HG02798 (cell line): ENCODE measurements at regions not wholly inside any gene's neighbourhood (a gene's known extent, or its start where the extent isn't known, plus 50 kb on each side); places are given as distances from the start of the nearest gene placed in this dataset.
A peak's percentile ranks its signal among the peaks of the same experiment; 100 is the strongest.

Experiments used
- ATAC-seq: cut with Tn5 transposase; IDR thresholded peaks from one replicate; pipeline ENCODE4 v1.9.1; 2021; ENCODE audit warnings: mild to moderate bottlenecking; ENCODE audit not compliant: unreplicated experiment, poor library complexity

GRCh38 chr10:116792817-116793216 lies 50.5 kb upstream of the HSPA12A start:
- ATAC-seq = no peak

GRCh38 chr10:116796469-116796868 lies 52.8 kb upstream of the ENO4 start:
- no peak for ATAC-seq

DNA sequence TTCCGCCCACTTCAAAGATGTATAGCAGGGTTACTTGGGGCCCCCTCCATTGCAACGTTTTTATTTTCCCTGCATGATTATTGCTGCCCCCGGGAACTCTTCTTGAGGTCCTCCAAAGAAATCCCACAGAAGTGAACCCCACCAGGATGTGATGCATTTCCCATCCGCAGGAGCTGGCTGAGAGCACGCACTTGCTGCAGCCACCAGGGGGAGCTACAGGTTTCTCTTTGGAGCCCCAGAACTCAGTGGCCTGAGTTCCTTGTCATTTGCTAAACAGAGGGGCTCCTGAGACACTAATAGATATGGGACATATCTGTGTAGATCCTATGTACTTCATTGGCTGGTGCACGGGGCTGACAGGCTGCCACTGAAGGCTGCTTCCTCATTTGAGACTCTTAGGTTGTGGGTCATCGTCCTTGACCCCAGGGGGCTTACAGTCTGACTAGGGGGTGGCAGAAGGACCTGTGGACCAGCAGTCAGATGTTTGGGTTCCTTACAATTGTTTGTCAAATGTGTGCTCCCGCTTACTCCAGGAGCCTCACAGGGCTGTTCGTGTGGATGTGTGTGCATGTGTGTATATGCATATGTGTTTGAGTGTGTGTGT lies 52.3 kb upstream of the ENO4 start:
- ATAC-seq = peak; percentile 88

GRCh38 chr10:116798859-116799258 lies 50.4 kb upstream of the ENO4 start:
- ATAC-seq = no peak
